ENCODE measurements at regions not wholly inside any gene's neighbourhood (a gene's known extent, or its start where the extent isn't known, plus 50 kb on each side); places are given as distances from the start of the nearest gene placed in this dataset.
"Not testable (repeated sequence)": the region's sequence is repeated elsewhere in the genome, so short reads cannot be mapped to it uniquely, and the experiment has no call there.

- H3K4me3 Mint-ChIP-seq = no peak overlapping the region
- H3K9me3 ChIP-seq (ENCODE audit: control insufficient read depth in 1 of 2, insufficient read depth in 1 of 2, low read length in 2 of 2) = no peaks in the 10 kb centered on the region
- H3K27ac Mint-ChIP-seq = no peak overlapping the region
Observed at GRCh38 chr11:29159552-29160465, 857.0 kb downstream of the KCNA4 start.

GRCh38 chr11:29153078-29153477 is 863.8 kb downstream of the KCNA4 start:
- Histone ChIP-seq H3K4me1 (ENCODE audit: insufficient read depth, low read length) (no peaks in the 10 kb centered on the region), H3K36me3 (ENCODE audit: insufficient read depth, low read length) (no peaks in the 10 kb centered on the region), H3K27ac (ENCODE audit: low read depth in 1 of 2, low read length in 2 of 2) (no peak overlapping the region), H3K27me3 (ENCODE audit: control insufficient read depth in 1 of 2, insufficient read depth in 2 of 2, low read length in 2 of 2) (no peaks in the 10 kb centered on the region), H3K9me3 (ENCODE audit: control insufficient read depth in 1 of 2, insufficient read depth in 1 of 2, low read length in 2 of 2) (no peaks in the 10 kb centered on the region), H3K4me3 (ENCODE audit: low read length) (no peak overlapping the region)
- Mint-ChIP-seq H3K4me1 (ENCODE audit: low read depth) (no peaks in the 10 kb centered on the region), H3K27ac (no peak overlapping the region), H3K9me3 (peaks cover 13% of the 10 kb centered on the region), H3K36me3 (ENCODE audit: low read depth) (no peaks in the 10 kb centered on the region), H3K4me3 (no peak overlapping the region), H3K27me3 (no peaks in the 10 kb centered on the region)
- POLR2A ChIA-PET = no interaction called here
- DNase-seq (no peak), ATAC-seq (ENCODE audit: poor library complexity) (no peak)
- intact Hi-C loops (cut with DNase I, micrococcal nuclease) = loop anchor here in 1 of 2 experiments (10.0 kb wide), 1 partner anchor 58 kb away; no protein-coding TSS in a partner anchor
- no peak for TF ChIP-seq CTCF (IDR thresholded peaks at IDR 0.05)
- CTCF ChIA-PET = no interaction called here

More at GRCh38 chr11:29159552-29160465, 857.0 kb downstream of the KCNA4 start:
- ChIA-PET POLR2A (no interaction called here), CTCF (no interaction called here)
- intact Hi-C loops (cut with DNase I, micrococcal nuclease) = loop anchor here in 1 of 2 experiments (10.0 kb wide), 1 partner anchor 65 kb away; no protein-coding TSS in a partner anchor
- H3K27me3 ChIP-seq (ENCODE audit: control insufficient read depth in 1 of 2, insufficient read depth in 2 of 2, low read length in 2 of 2) = no peaks in the 10 kb centered on the region
- no peaks in the 10 kb centered on the region for H3K4me1 Mint-ChIP-seq (ENCODE audit: low read depth)
- H3K9me3 Mint-ChIP-seq = peaks cover 13% of the 10 kb centered on the region
- DNase-seq (no peak), ATAC-seq (ENCODE audit: poor library complexity) (no peak)
- H3K4me3 ChIP-seq (ENCODE audit: low read length) = no peak overlapping the region
- H3K36me3 Mint-ChIP-seq (ENCODE audit: low read depth) = no peaks in the 10 kb centered on the region
- no peak for TF ChIP-seq CTCF (IDR thresholded peaks at IDR 0.05)
- no peak overlapping the region for H3K27ac ChIP-seq (ENCODE audit: low read depth in 1 of 2, low read length in 2 of 2)
- no peaks in the 10 kb centered on the region for H3K36me3 ChIP-seq (ENCODE audit: insufficient read depth, low read length)
- H3K27me3 Mint-ChIP-seq = no peaks in the 10 kb centered on the region
- H3K4me1 ChIP-seq (ENCODE audit: insufficient read depth, low read length) = no peaks in the 10 kb centered on the region

GRCh38 chr11:29142573-29142972 is 874.3 kb downstream of the KCNA4 start:
- DNase-seq; H3K9me3 Mint-ChIP-seq; H3K4me3 Mint-ChIP-seq; intact Hi-C loops (cut with DNase I, micrococcal nuclease); H3K27ac Mint-ChIP-seq; H3K27ac ChIP-seq (ENCODE audit: low read depth in 1 of 2, low read length in 2 of 2); H3K4me3 ChIP-seq (ENCODE audit: low read length); H3K4me1 Mint-ChIP-seq (ENCODE audit: low read depth); H3K27me3 Mint-ChIP-seq; H3K36me3 Mint-ChIP-seq (ENCODE audit: low read depth); POLR2A ChIA-PET; H3K4me1 ChIP-seq (ENCODE audit: insufficient read depth, low read length); H3K9me3 ChIP-seq (ENCODE audit: control insufficient read depth in 1 of 2, insufficient read depth in 1 of 2, low read length in 2 of 2); H3K36me3 ChIP-seq (ENCODE audit: insufficient read depth, low read length); CTCF ChIA-PET; H3K27me3 ChIP-seq (ENCODE audit: control insufficient read depth in 1 of 2, insufficient read depth in 2 of 2, low read length in 2 of 2); ATAC-seq (ENCODE audit: poor library complexity): not testable (repeated sequence)

All from CD4-positive, alpha-beta T cell (primary cell).